ENCODE measurements at regions not wholly inside any gene's neighbourhood (a gene's known extent, or its start where the extent isn't known, plus 50 kb on each side); places are given as distances from the start of the nearest gene placed in this dataset.

- Mint-ChIP-seq H3K4me3 (no peak overlapping the region), H3K36me3 (no peaks in the 10 kb centered on the region), H3K4me1 (no peaks in the 10 kb centered on the region), H3K27me3 (peaks cover 6% of the 10 kb centered on the region), H3K9me3 (no peaks in the 10 kb centered on the region), H3K27ac (no peak overlapping the region)
- DNase-seq: no peak
Observed at GRCh38 chr9:115952430-115953292, 200.9 kb upstream of the PAPPA start.

- Mint-ChIP-seq H3K4me1 (no peaks in the 10 kb centered on the region), H3K27ac (no peak overlapping the region), H3K4me3 (no peak overlapping the region), H3K36me3 (no peaks in the 10 kb centered on the region), H3K27me3 (no peaks in the 10 kb centered on the region), H3K9me3 (peaks cover 3% of the 10 kb centered on the region)
- no peak for DNase-seq
Observed at GRCh38 chr9:115956371-115956770, 197.2 kb upstream of the PAPPA start.

- Mint-ChIP-seq H3K9me3 (peaks cover 5% of the 10 kb centered on the region), H3K4me1 (no peaks in the 10 kb centered on the region), H3K4me3 (no peak overlapping the region), H3K36me3 (no peaks in the 10 kb centered on the region), H3K27ac (no peak overlapping the region), H3K27me3 (no peaks in the 10 kb centered on the region)
- no peak for DNase-seq
Observed at GRCh38 chr9:115957585-115957984, 196.0 kb upstream of the PAPPA start.

GRCh38 chr9:115964710-115965347 lies 188.8 kb upstream of the PAPPA start:
- Mint-ChIP-seq H3K4me1 (no peaks in the 10 kb centered on the region), H3K36me3 (no peaks in the 10 kb centered on the region), H3K9me3 (peaks cover 5% of the 10 kb centered on the region), H3K27me3 (no peaks in the 10 kb centered on the region), H3K27ac (no peak overlapping the region), H3K4me3 (no peak overlapping the region)
- no peak for DNase-seq

GRCh38 chr9:115966660-115967059 lies 186.9 kb upstream of the PAPPA start:
- Mint-ChIP-seq H3K4me3 (no peak overlapping the region), H3K36me3 (no peaks in the 10 kb centered on the region), H3K9me3 (no peaks in the 10 kb centered on the region), H3K4me1 (no peaks in the 10 kb centered on the region), H3K27ac (no peak overlapping the region), H3K27me3 (no peaks in the 10 kb centered on the region)
- no peak for DNase-seq

- H3K27ac Mint-ChIP-seq: no peak overlapping the region
- DNase-seq: no peak
- H3K4me3 Mint-ChIP-seq: no peak overlapping the region
- no peaks in the 10 kb centered on the region for H3K9me3 Mint-ChIP-seq
- no peaks in the 10 kb centered on the region for H3K27me3 Mint-ChIP-seq
- H3K4me1 Mint-ChIP-seq: no peaks in the 10 kb centered on the region
- H3K36me3 Mint-ChIP-seq: no peaks in the 10 kb centered on the region
Observed at GRCh38 chr9:115969096-115969495, 184.5 kb upstream of the PAPPA start.

- Mint-ChIP-seq H3K27ac (no peak overlapping the region), H3K27me3 (peaks cover 3% of the 10 kb centered on the region), H3K4me1 (no peaks in the 10 kb centered on the region), H3K9me3 (peaks cover 2% of the 10 kb centered on the region), H3K36me3 (no peaks in the 10 kb centered on the region), H3K4me3 (no peak overlapping the region)
- no peak for DNase-seq
Observed at GRCh38 chr9:115972362-115972761, 181.2 kb upstream of the PAPPA start.

- H3K36me3 Mint-ChIP-seq: no peaks in the 10 kb centered on the region
Observed at GRCh38 chr9:115972843-115973595, 180.6 kb upstream of the PAPPA start.

GRCh38 chr9:115976781-115977180 lies 176.8 kb upstream of the PAPPA start:
- Mint-ChIP-seq H3K36me3 (no peaks in the 10 kb centered on the region), H3K4me1 (no peaks in the 10 kb centered on the region), H3K27ac (no peak overlapping the region), H3K27me3 (peaks cover 3% of the 10 kb centered on the region), H3K9me3 (peaks cover 2% of the 10 kb centered on the region), H3K4me3 (no peak overlapping the region)
- no peak for DNase-seq

More at GRCh38 chr9:115972843-115973595, 180.6 kb upstream of the PAPPA start:
- Mint-ChIP-seq H3K27me3 (peaks cover 3% of the 10 kb centered on the region), H3K27ac (no peak overlapping the region), H3K9me3 (peaks cover 2% of the 10 kb centered on the region), H3K4me1 (no peaks in the 10 kb centered on the region), H3K4me3 (no peak overlapping the region)
- no peak for DNase-seq

- DNase-seq: no peak
- Mint-ChIP-seq H3K4me1 (no peaks in the 10 kb centered on the region), H3K27me3 (peaks cover 3% of the 10 kb centered on the region), H3K27ac (no peak overlapping the region), H3K9me3 (peaks cover 2% of the 10 kb centered on the region), H3K4me3 (no peak overlapping the region), H3K36me3 (no peaks in the 10 kb centered on the region)
Observed at GRCh38 chr9:115978091-115978490, 175.5 kb upstream of the PAPPA start.

GRCh38 chr9:115978659-115979096 lies 174.9 kb upstream of the PAPPA start:
- DNase-seq: no peak
- peaks cover 3% of the 10 kb centered on the region for H3K27me3 Mint-ChIP-seq
- H3K27ac Mint-ChIP-seq: no peak overlapping the region
- peaks cover 2% of the 10 kb centered on the region for H3K9me3 Mint-ChIP-seq
- no peaks in the 10 kb centered on the region for H3K4me1 Mint-ChIP-seq
- H3K36me3 Mint-ChIP-seq: no peaks in the 10 kb centered on the region
- H3K4me3 Mint-ChIP-seq: no peak overlapping the region

- H3K27ac Mint-ChIP-seq: no peak overlapping the region
- no peak for DNase-seq
- peaks cover 2% of the 10 kb centered on the region for H3K9me3 Mint-ChIP-seq
- H3K4me3 Mint-ChIP-seq: no peak overlapping the region
- peaks cover 3% of the 10 kb centered on the region for H3K27me3 Mint-ChIP-seq
- H3K4me1 Mint-ChIP-seq: no peaks in the 10 kb centered on the region
- H3K36me3 Mint-ChIP-seq: no peaks in the 10 kb centered on the region
Observed at GRCh38 chr9:115980054-115980453, 173.5 kb upstream of the PAPPA start.

- Mint-ChIP-seq H3K27me3 (peaks cover 3% of the 10 kb centered on the region), H3K4me1 (no peaks in the 10 kb centered on the region), H3K36me3 (no peaks in the 10 kb centered on the region), H3K4me3 (no peak overlapping the region), H3K9me3 (peaks cover 2% of the 10 kb centered on the region), H3K27ac (no peak overlapping the region)
- DNase-seq: no peak
Observed at GRCh38 chr9:115980502-115980901, 173.1 kb upstream of the PAPPA start.

GRCh38 chr9:115980976-115981375 lies 172.6 kb upstream of the PAPPA start:
- Mint-ChIP-seq H3K36me3 (no peaks in the 10 kb centered on the region), H3K27me3 (peaks cover 3% of the 10 kb centered on the region), H3K4me3 (no peak overlapping the region), H3K9me3 (peaks cover 2% of the 10 kb centered on the region), H3K27ac (no peak overlapping the region), H3K4me1 (no peaks in the 10 kb centered on the region)
- DNase-seq: no peak

GRCh38 chr9:115983366-115983765 lies 170.2 kb upstream of the PAPPA start:
- no peak overlapping the region for H3K4me3 Mint-ChIP-seq
- no peaks in the 10 kb centered on the region for H3K4me1 Mint-ChIP-seq
- H3K27me3 Mint-ChIP-seq: no peaks in the 10 kb centered on the region
- H3K36me3 Mint-ChIP-seq: no peaks in the 10 kb centered on the region
- H3K9me3 Mint-ChIP-seq: peaks cover 2% of the 10 kb centered on the region
- no peak for DNase-seq
- no peak overlapping the region for H3K27ac Mint-ChIP-seq
